Ovary (tissue), 3 donors: ENCODE measurements at regions not wholly inside any gene's neighbourhood (a gene's known extent, or its start where the extent isn't known, plus 50 kb on each side); places are given as distances from the start of the nearest gene placed in this dataset.
"Not testable (repeated sequence)": the region's sequence is repeated elsewhere in the genome, so short reads cannot be mapped to it uniquely, and the experiment has no call there.

Source experiments
- POLR2A ChIP-seq: fragments of 450-650 bp; IDR thresholded peaks from one replicate; pipeline ENCODE4 v1.6.1; 2017; ENCODE audit warnings: antibody characterized with exemption, mild to moderate bottlenecking, moderate library complexity
- TF ChIP-seq, protein P1 (sequence below), 3 donors: fragments of 450-650 bp in 2 of 3; fragments of 200-600 bp in 1 of 3; IDR thresholded peaks; one replicate each; pipeline versions ENCODE4 v1.5.1 to v1.8.0; 2016 to 2022; ENCODE audit warnings: antibody characterized with exemption in 3 of 3, mild to moderate bottlenecking in 1 of 3
- donor health status: DM: no; HTN: no; CAD: no.

DNA sequence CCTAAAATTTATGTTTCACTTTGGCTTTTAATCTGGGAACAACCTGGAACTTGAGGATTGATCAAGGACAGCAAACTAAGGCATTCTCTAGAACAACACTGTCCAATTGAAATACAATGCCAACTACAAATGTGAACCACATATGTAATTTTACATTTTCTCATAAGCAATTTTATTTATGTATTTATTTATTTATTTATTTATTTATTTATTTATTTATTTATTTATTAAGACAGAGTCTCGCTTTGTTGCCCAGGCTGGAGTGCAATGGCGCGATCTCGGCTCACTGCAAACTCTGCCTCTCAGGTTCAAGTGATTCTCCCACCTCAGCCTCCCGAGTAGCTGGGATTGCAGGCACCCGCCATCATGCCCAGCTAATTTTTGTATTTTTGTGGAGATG, 448.7 kb downstream of the BUD13 start:
- TF ChIP-seq, protein P1, sequence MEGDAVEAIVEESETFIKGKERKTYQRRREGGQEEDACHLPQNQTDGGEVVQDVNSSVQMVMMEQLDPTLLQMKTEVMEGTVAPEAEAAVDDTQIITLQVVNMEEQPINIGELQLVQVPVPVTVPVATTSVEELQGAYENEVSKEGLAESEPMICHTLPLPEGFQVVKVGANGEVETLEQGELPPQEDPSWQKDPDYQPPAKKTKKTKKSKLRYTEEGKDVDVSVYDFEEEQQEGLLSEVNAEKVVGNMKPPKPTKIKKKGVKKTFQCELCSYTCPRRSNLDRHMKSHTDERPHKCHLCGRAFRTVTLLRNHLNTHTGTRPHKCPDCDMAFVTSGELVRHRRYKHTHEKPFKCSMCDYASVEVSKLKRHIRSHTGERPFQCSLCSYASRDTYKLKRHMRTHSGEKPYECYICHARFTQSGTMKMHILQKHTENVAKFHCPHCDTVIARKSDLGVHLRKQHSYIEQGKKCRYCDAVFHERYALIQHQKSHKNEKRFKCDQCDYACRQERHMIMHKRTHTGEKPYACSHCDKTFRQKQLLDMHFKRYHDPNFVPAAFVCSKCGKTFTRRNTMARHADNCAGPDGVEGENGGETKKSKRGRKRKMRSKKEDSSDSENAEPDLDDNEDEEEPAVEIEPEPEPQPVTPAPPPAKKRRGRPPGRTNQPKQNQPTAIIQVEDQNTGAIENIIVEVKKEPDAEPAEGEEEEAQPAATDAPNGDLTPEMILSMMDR (IDR thresholded peaks at IDR 0.05) = not testable (repeated sequence)
- TF ChIP-seq POLR2A = not testable (repeated sequence)
